ENCODE measurements at regions not wholly inside any gene's neighbourhood (a gene's known extent, or its start where the extent isn't known, plus 50 kb on each side); places are given as distances from the start of the nearest gene placed in this dataset.
A peak's percentile ranks its signal among the peaks of the same experiment; 100 is the strongest.

DNA sequence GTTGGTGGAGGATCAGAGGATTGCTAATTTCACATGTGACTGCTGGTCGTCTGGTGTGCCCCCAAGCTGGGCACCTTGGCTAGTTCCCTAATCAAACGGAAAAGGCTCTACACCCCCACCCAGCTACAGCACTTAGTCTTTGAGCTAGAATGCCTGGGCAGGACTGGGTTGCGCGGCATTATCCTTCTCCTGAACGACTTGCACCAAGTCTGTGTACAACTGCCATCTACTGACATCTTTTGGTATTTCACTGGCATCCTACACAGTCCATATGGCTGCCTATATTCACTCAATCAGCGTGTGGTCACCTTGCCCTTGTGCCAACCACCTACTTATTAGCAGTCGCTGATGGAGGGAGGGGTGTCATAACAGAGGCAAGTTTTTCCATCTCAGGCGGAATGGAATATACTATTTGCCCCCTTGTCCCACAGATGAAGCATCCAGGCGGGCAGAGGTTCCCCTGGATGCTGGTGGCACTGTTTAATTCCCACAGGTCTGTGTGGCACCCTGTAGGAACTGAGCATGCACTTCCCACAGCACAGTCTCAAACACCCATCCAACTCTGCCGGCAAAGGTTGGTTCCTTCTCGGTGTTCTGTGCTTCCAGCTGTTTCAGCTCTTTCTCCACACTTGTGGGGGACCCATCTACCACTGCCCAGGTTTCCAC, 150.1 kb downstream of the OSTF1 start:
- TF ChIP-seq, protein P1, sequence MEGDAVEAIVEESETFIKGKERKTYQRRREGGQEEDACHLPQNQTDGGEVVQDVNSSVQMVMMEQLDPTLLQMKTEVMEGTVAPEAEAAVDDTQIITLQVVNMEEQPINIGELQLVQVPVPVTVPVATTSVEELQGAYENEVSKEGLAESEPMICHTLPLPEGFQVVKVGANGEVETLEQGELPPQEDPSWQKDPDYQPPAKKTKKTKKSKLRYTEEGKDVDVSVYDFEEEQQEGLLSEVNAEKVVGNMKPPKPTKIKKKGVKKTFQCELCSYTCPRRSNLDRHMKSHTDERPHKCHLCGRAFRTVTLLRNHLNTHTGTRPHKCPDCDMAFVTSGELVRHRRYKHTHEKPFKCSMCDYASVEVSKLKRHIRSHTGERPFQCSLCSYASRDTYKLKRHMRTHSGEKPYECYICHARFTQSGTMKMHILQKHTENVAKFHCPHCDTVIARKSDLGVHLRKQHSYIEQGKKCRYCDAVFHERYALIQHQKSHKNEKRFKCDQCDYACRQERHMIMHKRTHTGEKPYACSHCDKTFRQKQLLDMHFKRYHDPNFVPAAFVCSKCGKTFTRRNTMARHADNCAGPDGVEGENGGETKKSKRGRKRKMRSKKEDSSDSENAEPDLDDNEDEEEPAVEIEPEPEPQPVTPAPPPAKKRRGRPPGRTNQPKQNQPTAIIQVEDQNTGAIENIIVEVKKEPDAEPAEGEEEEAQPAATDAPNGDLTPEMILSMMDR (IDR thresholded peaks at IDR 0.05) = peak; percentile 60
- Histone ChIP-seq H3K4me3 (ENCODE audit: low read depth, low read length) (no peak overlapping the region), H3K79me2 (no peaks in the 10 kb centered on the region), H3K4me2 (ENCODE audit: low read length) (no peak overlapping the region), H3K4me1 (no peaks in the 10 kb centered on the region), H3K36me3 (ENCODE audit: control insufficient read depth, insufficient read depth, low read length) (no peaks in the 10 kb centered on the region), H3K27ac (no peak overlapping the region), H3K9me3 (ENCODE audit: control insufficient read depth, low read length) (no peaks in the 10 kb centered on the region), H2AFZ (no peak overlapping the region), H3K27me3 (ENCODE audit: control insufficient read depth, insufficient read depth, low read length) (no peaks in the 10 kb centered on the region), H3K9ac (no peak overlapping the region)

- Histone ChIP-seq H3K4me1 (no peaks in the 10 kb centered on the region), H3K36me3 (ENCODE audit: control insufficient read depth, insufficient read depth, low read length) (no peaks in the 10 kb centered on the region), H3K9me3 (ENCODE audit: control insufficient read depth, low read length) (no peaks in the 10 kb centered on the region), H3K4me3 (ENCODE audit: low read depth, low read length) (no peak overlapping the region), H3K4me2 (ENCODE audit: low read length) (no peak overlapping the region), H3K79me2 (no peaks in the 10 kb centered on the region), H3K27me3 (ENCODE audit: control insufficient read depth, insufficient read depth, low read length) (no peaks in the 10 kb centered on the region), H2AFZ (no peak overlapping the region), H3K9ac (no peak overlapping the region), H3K27ac (no peak overlapping the region)
- TF ChIP-seq, protein P1 (IDR thresholded peaks at IDR 0.05) = no peak
Observed at GRCh38 chr9:75239176-75239575, 150.9 kb downstream of the OSTF1 start.

DNA sequence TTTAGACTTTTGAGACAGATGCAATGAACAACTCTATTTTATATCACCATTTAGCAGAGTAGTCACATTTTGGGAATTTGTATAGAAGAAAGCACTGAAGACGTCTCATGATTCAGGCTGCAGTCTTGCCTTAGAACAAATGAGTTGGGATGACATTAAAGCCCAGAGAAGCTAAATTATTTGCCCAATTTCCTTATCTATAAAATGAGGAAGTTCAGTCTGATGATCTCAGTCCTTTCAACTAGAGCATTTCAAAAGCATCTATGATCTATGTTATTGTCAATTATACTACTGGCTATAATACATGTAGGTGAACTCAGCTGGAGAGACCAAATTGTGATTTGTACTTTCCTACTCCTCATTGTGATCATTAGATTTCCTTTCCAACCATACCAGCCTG, 154.1 kb downstream of the OSTF1 start:
- Histone ChIP-seq H3K9me3 (ENCODE audit: control insufficient read depth, low read length) (no peaks in the 10 kb centered on the region), H3K27ac (no peak overlapping the region), H3K27me3 (ENCODE audit: control insufficient read depth, insufficient read depth, low read length) (no peaks in the 10 kb centered on the region), H3K4me1 (no peaks in the 10 kb centered on the region), H2AFZ (no peak overlapping the region), H3K79me2 (no peaks in the 10 kb centered on the region), H3K4me3 (ENCODE audit: low read depth, low read length) (no peak overlapping the region), H3K4me2 (ENCODE audit: low read length) (no peak overlapping the region), H3K9ac (no peak overlapping the region), H3K36me3 (ENCODE audit: control insufficient read depth, insufficient read depth, low read length) (no peaks in the 10 kb centered on the region)
- TF ChIP-seq, protein P1 (IDR thresholded peaks at IDR 0.05) = no peak

DNA sequence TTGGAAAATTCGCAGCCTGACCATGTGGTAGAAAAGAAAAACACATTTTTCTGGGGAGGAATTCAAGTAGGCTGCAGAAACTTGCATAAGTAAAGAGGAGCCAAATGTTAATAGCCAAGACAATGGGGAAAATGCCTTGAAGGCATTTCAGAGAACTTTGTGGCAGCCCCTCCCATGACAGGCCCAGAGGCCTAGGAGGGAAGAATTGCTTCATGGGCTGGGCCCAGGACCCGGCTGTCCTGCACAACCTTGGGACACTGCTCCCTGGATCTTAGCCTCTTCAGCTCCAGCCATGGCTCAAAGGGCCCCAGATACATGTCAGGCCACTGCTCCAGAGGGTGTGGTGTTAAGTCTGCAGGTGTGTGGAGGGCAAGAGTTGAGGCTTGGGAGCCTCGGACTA, 158.6 kb downstream of the OSTF1 start:
- Histone ChIP-seq H3K9me3 (ENCODE audit: control insufficient read depth, low read length) (no peaks in the 10 kb centered on the region), H3K27ac (no peak overlapping the region), H2AFZ (no peak overlapping the region), H3K4me2 (ENCODE audit: low read length) (no peak overlapping the region), H3K4me1 (no peaks in the 10 kb centered on the region), H3K9ac (no peak overlapping the region), H3K4me3 (ENCODE audit: low read depth, low read length) (no peak overlapping the region), H3K36me3 (ENCODE audit: control insufficient read depth, insufficient read depth, low read length) (no peaks in the 10 kb centered on the region), H3K79me2 (no peaks in the 10 kb centered on the region), H3K27me3 (ENCODE audit: control insufficient read depth, insufficient read depth, low read length) (no peaks in the 10 kb centered on the region)
- TF ChIP-seq, protein P1 (IDR thresholded peaks at IDR 0.05) = no peak

DNA sequence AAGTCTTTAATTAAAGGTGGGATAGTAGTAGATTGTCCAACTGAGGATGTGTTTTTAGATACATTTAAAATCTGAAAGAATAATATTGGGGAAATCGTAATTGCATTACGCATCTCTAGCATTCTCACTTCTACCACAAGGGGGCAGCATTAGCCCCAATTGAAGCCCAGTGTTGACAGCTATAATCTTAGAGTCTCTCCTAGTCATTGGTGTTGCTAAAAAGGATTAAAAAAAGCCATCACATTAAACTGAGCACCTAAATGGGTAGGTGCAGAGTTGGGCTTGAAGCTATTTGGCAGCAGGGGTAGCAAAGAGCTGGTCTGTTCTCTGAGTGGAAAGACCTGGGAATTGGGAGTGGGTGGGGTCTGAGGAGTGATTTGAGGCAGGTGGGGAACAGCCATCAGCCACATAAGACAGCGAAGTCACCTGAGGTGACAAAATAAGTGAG, 177.2 kb downstream of the OSTF1 start:
- peaks cover 4% of the 10 kb centered on the region for H3K4me1 ChIP-seq
- no peaks in the 10 kb centered on the region for H3K9me3 ChIP-seq (ENCODE audit: control insufficient read depth, low read length)
- H3K9ac ChIP-seq = no peak overlapping the region
- TF ChIP-seq, protein P1 (IDR thresholded peaks at IDR 0.05) = peak; percentile 86
- no peaks in the 10 kb centered on the region for H3K79me2 ChIP-seq
- no peak overlapping the region for H3K4me2 ChIP-seq (ENCODE audit: low read length)
- no peaks in the 10 kb centered on the region for H3K36me3 ChIP-seq (ENCODE audit: control insufficient read depth, insufficient read depth, low read length)
- no peak overlapping the region for H3K4me3 ChIP-seq (ENCODE audit: low read depth, low read length)
- H3K27ac ChIP-seq = no peak overlapping the region
- peak overlapping the region; percentile 3 for H2AFZ ChIP-seq
- no peaks in the 10 kb centered on the region for H3K27me3 ChIP-seq (ENCODE audit: control insufficient read depth, insufficient read depth, low read length)
